DND-41 (cell line): ENCODE measurements at regions not wholly inside any gene's neighbourhood (a gene's known extent, or its start where the extent isn't known, plus 50 kb on each side); places are given as distances from the start of the nearest gene placed in this dataset.

Experiments used
- CTCF ChIP-seq: IDR thresholded peaks from 2 replicates; pipeline ENCODE4 v1.5.1; 2012; ENCODE audit warnings: borderline replicate concordance, low read length, moderate library complexity, mild to moderate bottlenecking; ENCODE audit not compliant: poor library complexity, severe bottlenecking; ENCODE audit errors: extremely low read depth
- EZH2 ChIP-seq: IDR thresholded peaks from 3 replicates; pipeline ENCODE4 v1.6.1; 2012; ENCODE audit warnings: borderline replicate concordance, low read depth, mild to moderate bottlenecking, moderate library complexity, low read length, inconsistent platforms; ENCODE audit not compliant: severe bottlenecking

DNA sequence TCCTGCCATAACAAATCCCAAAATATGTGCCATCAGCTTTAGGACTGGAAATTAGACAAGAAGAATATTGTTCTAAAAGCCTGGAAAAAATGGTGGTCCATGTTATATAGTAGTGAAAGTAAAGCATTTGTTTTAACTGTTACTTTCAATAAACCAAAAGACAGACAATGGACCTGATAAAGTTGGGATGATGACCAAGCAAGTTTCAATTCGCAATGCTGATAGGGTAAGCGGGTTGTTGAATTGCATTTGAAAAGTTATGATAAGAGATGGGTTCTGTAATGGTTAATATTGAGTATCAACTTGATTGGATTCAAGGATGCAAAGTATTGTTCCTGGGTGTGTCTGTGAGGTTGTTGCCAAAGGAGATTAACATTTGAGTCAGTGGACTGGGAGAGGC is 131.9 kb upstream of the ZC3H12C start:
- TF ChIP-seq CTCF (no peak), EZH2 (no peak)
